ENCODE measurements at regions not wholly inside any gene's neighbourhood (a gene's known extent, or its start where the extent isn't known, plus 50 kb on each side); places are given as distances from the start of the nearest gene placed in this dataset.

- Histone ChIP-seq H3K27me3 (ENCODE audit: control insufficient read depth, insufficient read depth, low read length) (no peaks in the 10 kb centered on the region), H3K36me3 (ENCODE audit: control insufficient read depth, insufficient read depth, low read length) (no peaks in the 10 kb centered on the region), H3K4me3 (ENCODE audit: low read depth, low read length) (no peak overlapping the region)
- TF ChIP-seq CTCF (IDR thresholded peaks at IDR 0.05; ENCODE audit: insufficient read depth, low read length, poor library complexity, severe bottlenecking), result no peak
- no peak for DNase-seq (ENCODE audit: low read depth)
Measured at GRCh38 chr2:180058993-180059392, 51.9 kb upstream of the CWC22 start.

GRCh38 chr2:180057706-180058412, 50.8 kb upstream of the CWC22 start:
- no peak overlapping the region for H3K4me3 ChIP-seq (ENCODE audit: low read depth, low read length)
- no peak for TF ChIP-seq CTCF (IDR thresholded peaks at IDR 0.05; ENCODE audit: insufficient read depth, low read length, poor library complexity, severe bottlenecking)
- DNase-seq (ENCODE audit: low read depth), result no peak

More at GRCh38 chr2:180057706-180058412, 50.8 kb upstream of the CWC22 start:
- Histone ChIP-seq H3K27me3 (ENCODE audit: control insufficient read depth, insufficient read depth, low read length) (no peaks in the 10 kb centered on the region), H3K36me3 (ENCODE audit: control insufficient read depth, insufficient read depth, low read length) (no peaks in the 10 kb centered on the region)

Measured in kidney epithelial cell (primary cell).